HG02938 (cell line): ENCODE measurements at regions not wholly inside any gene's neighbourhood (a gene's known extent, or its start where the extent isn't known, plus 50 kb on each side); places are given as distances from the start of the nearest gene placed in this dataset.
"Not testable (repeated sequence)": the region's sequence is repeated elsewhere in the genome, so short reads cannot be mapped to it uniquely, and the experiment has no call there.

Source experiments
- ATAC-seq: cut with Tn5 transposase; IDR thresholded peaks from one replicate; pipeline ENCODE4 v1.9.1; 2021; ENCODE audit warnings: mild to moderate bottlenecking, moderate library complexity; ENCODE audit not compliant: unreplicated experiment

- no peak for ATAC-seq
These were observed 483.2 kb downstream of the ADRA2A start for GRCh38 chr10:111560027-111560426.

- no peak for ATAC-seq
These were observed 484.3 kb downstream of the ADRA2A start for GRCh38 chr10:111561124-111561523.

- no peak for ATAC-seq
These were observed 488.7 kb downstream of the ADRA2A start for GRCh38 chr10:111565542-111565941.

- ATAC-seq: no peak
These were observed 501.2 kb downstream of the ADRA2A start for GRCh38 chr10:111578076-111578475.

- ATAC-seq: no peak
These were observed 502.6 kb downstream of the ADRA2A start for GRCh38 chr10:111579473-111579872.

- ATAC-seq: no peak
These were observed 513.9 kb downstream of the ADRA2A start for GRCh38 chr10:111590703-111591102.

GRCh38 chr10:111593578-111593977 is 516.7 kb downstream of the ADRA2A start:
- no peak for ATAC-seq

- ATAC-seq: no peak
These were observed 518.3 kb downstream of the ADRA2A start for GRCh38 chr10:111595173-111595572.

- peak; percentile 91 for ATAC-seq
These were observed 521.7 kb downstream of the ADRA2A start for GRCh38 chr10:111598433-111599059.

GRCh38 chr10:111599943-111600342 is 523.1 kb downstream of the ADRA2A start:
- no peak for ATAC-seq

GRCh38 chr10:111600772-111601171 is 523.9 kb downstream of the ADRA2A start:
- ATAC-seq: no peak

- ATAC-seq: no peak
These were observed 535.4 kb downstream of the ADRA2A start for GRCh38 chr10:111612273-111612672.

GRCh38 chr10:111634191-111634590 is 549.4 kb downstream of the GPAM start:
- no peak for ATAC-seq

GRCh38 chr10:111646021-111646420 is 537.5 kb downstream of the GPAM start:
- no peak for ATAC-seq

- ATAC-seq: no peak
These were observed 535.5 kb downstream of the GPAM start for GRCh38 chr10:111648046-111648445.

- ATAC-seq: not testable (repeated sequence)
These were observed 534.5 kb downstream of the GPAM start for GRCh38 chr10:111649080-111649479.

GRCh38 chr10:111650088-111650487 is 533.5 kb downstream of the GPAM start:
- ATAC-seq: no peak

- ATAC-seq: no peak
These were observed 527.5 kb downstream of the GPAM start for GRCh38 chr10:111656066-111656465.

GRCh38 chr10:111677759-111678158 is 505.8 kb downstream of the GPAM start:
- no peak for ATAC-seq

GRCh38 chr10:111686796-111687195 is 496.8 kb downstream of the GPAM start:
- ATAC-seq: no peak

- ATAC-seq: no peak
These were observed 484.9 kb downstream of the GPAM start for GRCh38 chr10:111698711-111699110.

GRCh38 chr10:111703986-111704385 is 479.6 kb downstream of the GPAM start:
- ATAC-seq: no peak

GRCh38 chr10:111705021-111705420 is 478.5 kb downstream of the GPAM start:
- ATAC-seq: no peak
